H1 (cell line): ENCODE measurements at regions not wholly inside any gene's neighbourhood (a gene's known extent, or its start where the extent isn't known, plus 50 kb on each side); places are given as distances from the start of the nearest gene placed in this dataset.

Source experiments
- CTCF ChIA-PET: fragments of 300-600 bp; sonication (Branson Sonifier 250); formaldehyde crosslinking; loops from one replicate; lab custom pipeline; 2021; ENCODE audit not compliant: partially characterized antibody; lab: Charles Lee
- POLR2A ChIA-PET: fragments of 300-600 bp; sonication (Branson Sonifier 250); formaldehyde crosslinking; loops from one replicate; lab custom pipeline; 2021; ENCODE audit warnings: inconsistent platforms; ENCODE audit not compliant: partially characterized antibody; lab: Charles Lee
- DNase-seq, 2 experiments: peaks; one replicate each; pipeline versions ENCODE4 v3.0.0 to v3.0.0-alpha.2; 2010 to 2022; ENCODE audit warnings: low spot score in 2 of 2, low read depth in 1 of 2, mixed read lengths in 1 of 2
- FAIRE-seq: peaks from 2 replicates; lab custom pipeline; 2011; peaks lifted over from hg19 to GRCh38; lab: Jason Lieb, UNC
- H2AFZ ChIP-seq: 2 replicates; pipeline ENCODE4 v1.8.1; 2012; ENCODE audit warnings: low read length, inconsistent platforms
- H2AK5ac ChIP-seq: 2 replicates; pipeline ENCODE4 v1.6.1; 2013; ENCODE audit warnings: low read depth, low read length
- H2BK120ac ChIP-seq: replicated peaks from 2 replicates; pipeline ENCODE3; 2013; ENCODE audit warnings: low read depth, low read length, inconsistent platforms
- H2BK12ac ChIP-seq: 2 replicates; pipeline ENCODE4 v1.6.1; 2013; ENCODE audit warnings: low read depth, low read length
- H2BK15ac ChIP-seq: 2 replicates; pipeline ENCODE4 v1.6.1; 2013; ENCODE audit warnings: low read length
- H2BK20ac ChIP-seq: 2 replicates; pipeline ENCODE4 v1.6.1; 2013; ENCODE audit warnings: low read length
- H2BK5ac ChIP-seq: 2 replicates; pipeline ENCODE4 v1.6.1; 2013; ENCODE audit warnings: low read depth, low read length
- H3K14ac ChIP-seq: 2 replicates; pipeline ENCODE4 v1.6.1; 2013; ENCODE audit warnings: inconsistent platforms; ENCODE audit not compliant: insufficient read length
- H3K18ac ChIP-seq: 2 replicates; pipeline ENCODE4 v1.6.1; 2013; ENCODE audit warnings: low read length; ENCODE audit errors: extremely low read depth
- H3K23ac ChIP-seq: 2 replicates; pipeline ENCODE4 v1.6.1; 2013; ENCODE audit warnings: inconsistent platforms; ENCODE audit not compliant: insufficient read length
- H3K23me2 ChIP-seq: 2 replicates; pipeline ENCODE4 v1.6.1; 2013; ENCODE audit warnings: low read depth, low read length
- H3K27ac ChIP-seq: 2 replicates; pipeline ENCODE4 v1.6.1; 2011; ENCODE audit warnings: low read depth, low read length, inconsistent platforms
- H3K27me3 ChIP-seq, 4 experiments: replicated peaks in 1 of 4; 1 replicate in 1 of 4; 2 replicates in 3 of 4; pipeline versions ENCODE4 v1.6.1 to v1.8.1; 2011 to 2013; ENCODE audit warnings: low read length in 3 of 4, mild to moderate bottlenecking in 3 of 4, inconsistent platforms in 2 of 4, mixed read lengths in 2 of 4, moderate library complexity in 1 of 4; ENCODE audit not compliant: control insufficient read depth in 3 of 4, insufficient read depth in 3 of 4; ENCODE audit errors: extremely low read depth in 1 of 4
- H3K36me3 ChIP-seq, 4 experiments: 2 replicates each; pipeline versions ENCODE4 v1.6.1 to v1.8.1; 2011 to 2013; ENCODE audit warnings: mild to moderate bottlenecking in 4 of 4, low read length in 3 of 4, moderate library complexity in 2 of 4, control low read depth in 1 of 4, inconsistent platforms in 1 of 4; ENCODE audit not compliant: insufficient read depth in 4 of 4, control insufficient read depth in 2 of 4
- H3K4ac ChIP-seq: replicated peaks from 2 replicates; pipeline ENCODE3; 2013; ENCODE audit warnings: low read length, low read depth, mixed read lengths, inconsistent platforms; ENCODE audit not compliant: insufficient read length
- H3K4me1 ChIP-seq, 4 experiments: replicated peaks in 1 of 4; 1 replicate in 1 of 4; 2 replicates in 3 of 4; pipeline versions ENCODE4 v1.6.1 to v1.8.1; 2011 to 2013; ENCODE audit warnings: low read length in 3 of 4, inconsistent platforms in 2 of 4, mixed read lengths in 1 of 4; ENCODE audit not compliant: insufficient read depth in 4 of 4, control insufficient read depth in 3 of 4
- H3K4me2 ChIP-seq, 2 experiments: 2 replicates each; pipeline versions ENCODE4 v1.6.1 to v1.8.1; 2011 to 2013; ENCODE audit warnings: low read depth in 2 of 2, low read length in 2 of 2, control low read depth in 1 of 2, inconsistent platforms in 1 of 2, mild to moderate bottlenecking in 1 of 2; ENCODE audit not compliant: insufficient read depth in 1 of 2
- H3K4me3 ChIP-seq, 4 experiments: fragments of 200-600, 300-600 bp in 1 of 4; sonication (generic), shearing (Covaris generic), sonication (Bioruptor Twin) in 1 of 4; 2 replicates each; pipeline versions ENCODE4 v1.5.1 to v1.8.1; 2011 to 2016; ENCODE audit warnings: low read length in 4 of 4, low read depth in 3 of 4, control low read depth in 2 of 4, inconsistent platforms in 2 of 4, mild to moderate bottlenecking in 2 of 4, mixed read lengths in 1 of 4, moderate library complexity in 1 of 4; ENCODE audit not compliant: insufficient read depth in 2 of 4; ENCODE audit errors: extremely low read depth in 1 of 4
- H3K56ac ChIP-seq: replicated peaks from 2 replicates; pipeline ENCODE3; 2013; ENCODE audit warnings: low read depth, mild to moderate bottlenecking, mixed read lengths, low read length, inconsistent platforms; ENCODE audit not compliant: insufficient read length
- H3K79me1 ChIP-seq: 2 replicates; pipeline ENCODE4 v1.6.1; 2013; ENCODE audit warnings: low read depth, low read length, control low read depth
- H3K79me2 ChIP-seq, 2 experiments: 2 replicates each; pipeline versions ENCODE4 v1.6.1 to v1.8.1; 2012 to 2013; ENCODE audit warnings: low read length in 2 of 2, mild to moderate bottlenecking in 2 of 2, inconsistent platforms in 1 of 2; ENCODE audit not compliant: insufficient read depth in 2 of 2, control insufficient read depth in 1 of 2
- H3K9ac ChIP-seq, 4 experiments: replicated peaks in 1 of 4; 1 replicate in 1 of 4; 2 replicates in 3 of 4; pipeline versions ENCODE4 v1.6.1 to v1.8.1; 2011 to 2013; ENCODE audit warnings: low read depth in 3 of 4, low read length in 3 of 4, control low read depth in 2 of 4, mild to moderate bottlenecking in 2 of 4, moderate library complexity in 2 of 4, inconsistent platforms in 1 of 4; ENCODE audit errors: extremely low read depth in 1 of 4
- H3K9me3 ChIP-seq, 2 experiments: 2 replicates each; pipeline versions ENCODE4 v1.6.1 to v1.8.1; 2012 to 2013; ENCODE audit warnings: mild to moderate bottlenecking in 2 of 2, moderate library complexity in 2 of 2, control low read depth in 1 of 2, inconsistent platforms in 1 of 2, low read depth in 1 of 2, low read length in 1 of 2, mixed read lengths in 1 of 2; ENCODE audit not compliant: insufficient read depth in 2 of 2
- H4K20me1 ChIP-seq, 2 experiments: replicated peaks in 1 of 2; 2 replicates each; pipeline versions ENCODE3 to v1.8.1; 2011 to 2013; ENCODE audit warnings: inconsistent platforms in 2 of 2, low read length in 2 of 2, mild to moderate bottlenecking in 1 of 2; ENCODE audit not compliant: insufficient read depth in 2 of 2, control insufficient read depth in 1 of 2
- H4K5ac ChIP-seq: 2 replicates; pipeline ENCODE4 v1.6.1; 2013; ENCODE audit warnings: low read length, low read depth, mixed read lengths, inconsistent platforms; ENCODE audit not compliant: insufficient read length
- H4K8ac ChIP-seq: 2 replicates; pipeline ENCODE4 v1.8.0; 2013; ENCODE audit warnings: mild to moderate bottlenecking, moderate library complexity, low read length, inconsistent platforms; ENCODE audit not compliant: insufficient read depth; ENCODE audit errors: extremely low read depth
- H4K91ac ChIP-seq: replicated peaks from 2 replicates; pipeline ENCODE3; 2013; ENCODE audit warnings: low read length, mixed read lengths, inconsistent platforms; ENCODE audit not compliant: insufficient read length
- CHD1 ChIP-seq: IDR thresholded peaks from 2 replicates; pipeline ENCODE4 v1.6.1; 2012; ENCODE audit warnings: low read depth, low read length, improper control_type of control experiment
- E2F6 ChIP-seq: IDR thresholded peaks from 2 replicates; pipeline ENCODE4 v1.6.1; 2012; ENCODE audit warnings: inconsistent platforms
- EZH2 ChIP-seq: fragments of 200-600 bp; sonication (generic); IDR thresholded peaks from 2 replicates; pipeline ENCODE4 v1.7.1; 2012; ENCODE audit warnings: low read depth, mild to moderate bottlenecking, moderate library complexity, low read length, inconsistent platforms; ENCODE audit not compliant: severe bottlenecking
- JUND ChIP-seq: IDR thresholded peaks from 2 replicates; pipeline ENCODE4 v1.6.1; 2011; ENCODE audit warnings: mild to moderate bottlenecking, improper control_type of control experiment, low read length
- NANOG ChIP-seq: IDR thresholded peaks from 2 replicates; pipeline ENCODE4 v1.6.1; 2011; ENCODE audit warnings: low read length, low read depth, mild to moderate bottlenecking, inconsistent platforms; ENCODE audit not compliant: insufficient read depth, poor library complexity, severe bottlenecking
- PHF8 ChIP-seq: fragments of 200-600 bp; sonication (generic); conservative IDR thresholded peaks from 2 replicates; pipeline ENCODE4 v1.7.1; 2012; ENCODE audit warnings: low read depth, mild to moderate bottlenecking, inconsistent platforms, low read length, moderate library complexity
- RNF2 ChIP-seq: fragments of 200-900, 300-1000 bp; sonication (generic); IDR thresholded peaks from 2 replicates; pipeline ENCODE4 v1.7.1; 2016; ENCODE audit warnings: borderline replicate concordance, low read depth, mild to moderate bottlenecking, antibody characterized with exemption, low read length; ENCODE audit not compliant: poor library complexity, severe bottlenecking; ENCODE audit errors: missing control alignments
- SIN3A ChIP-seq, 2 experiments: IDR thresholded peaks in 1 of 2; conservative IDR thresholded peaks in 1 of 2; 2 replicates each; pipeline ENCODE4 v1.6.1; 2011 to 2012; ENCODE audit warnings: low read length in 2 of 2, improper control_type of control experiment in 1 of 2, low read depth in 1 of 2, mild to moderate bottlenecking in 1 of 2
- USF2 ChIP-seq: IDR thresholded peaks from 2 replicates; pipeline ENCODE4 v1.6.1; 2011; ENCODE audit warnings: low read length, improper control_type of control experiment
- WGBS, 2 experiments: shearing (Covaris generic) in 1 of 2; methylation state at CpG; one replicate each; pipeline versions ENCODE4 v1.1.6 to v1.1.7; 2013 to 2015; ENCODE audit warnings: low lambda C conversion rate in 2 of 2, mixed read lengths in 2 of 2, inconsistent platforms in 1 of 2, low coverage in 1 of 2, missing lambda C conversion rate in 1 of 2; ENCODE audit not compliant: insufficient replicate concordance in 2 of 2, insufficient coverage in 1 of 2, insufficient read length in 1 of 2; ENCODE audit errors: extremely low coverage in 1 of 2, missing lambda C conversion rate in 1 of 2; 5-methylcytosine and 5-hydroxymethylcytosine counted together

- ChIA-PET POLR2A (no interaction called here), CTCF (interaction anchor here (1.2 to 2.2 kb wide), 3 partner anchors 9 to 48 kb away, joined by 3 to 9 read pairs (median 3); no protein-coding TSS in a partner anchor)
- peaks cover 5 to 27% (median 11%) of the 10 kb centered on the region in 4 experiments; a peak in 5 of 7 replicates for H3K27me3 ChIP-seq
- no peaks in the 10 kb centered on the region for H4K20me1 ChIP-seq
- no peaks in the 10 kb centered on the region for H3K23me2 ChIP-seq
- H3K79me1 ChIP-seq: no peaks in the 10 kb centered on the region
- FAIRE-seq (no peak), DNase-seq (no peak)
- H4K91ac ChIP-seq: no peak overlapping the region
- no peak overlapping the region for H4K5ac ChIP-seq
- no peak overlapping the region for H2BK5ac ChIP-seq
- no peaks in the 10 kb centered on the region for H3K9me3 ChIP-seq
- no peak overlapping the region for H3K4me2 ChIP-seq
- no peaks in the 10 kb centered on the region for H3K36me3 ChIP-seq
- no peak overlapping the region for H3K4me3 ChIP-seq
- no peak overlapping the region for H3K18ac ChIP-seq
- H3K4me1 ChIP-seq: peaks cover 0 to 5% (median 2%) of the 10 kb centered on the region in 4 experiments; a peak in 2 of 7 replicates
- H2BK15ac ChIP-seq: no peak overlapping the region
- no peak overlapping the region for H3K4ac ChIP-seq
- no peak overlapping the region for H2BK12ac ChIP-seq
- H3K14ac ChIP-seq: no peak overlapping the region
- H3K27ac ChIP-seq: no peak overlapping the region
- H2BK120ac ChIP-seq: no peak overlapping the region
- H3K9ac ChIP-seq: no peak overlapping the region
- H2AFZ ChIP-seq: no peak overlapping the region
- no peak overlapping the region for H4K8ac ChIP-seq
- no peak overlapping the region for H3K23ac ChIP-seq
- H2AK5ac ChIP-seq: no peak overlapping the region
- no peak overlapping the region for H3K56ac ChIP-seq
- H3K79me2 ChIP-seq: no peaks in the 10 kb centered on the region
- TF ChIP-seq SIN3A (conservative IDR thresholded peaks at IDR 0.05 in 1 of 2, IDR thresholded peaks at IDR 0.05 in 1 of 2; ENCODE audit: low read depth in 1 of 2, low read length in 2 of 2): no peak
- TF ChIP-seq PHF8: no peak
- TF ChIP-seq E2F6: no peak
- TF ChIP-seq RNF2: no peak
- TF ChIP-seq EZH2: no peak
- TF ChIP-seq CHD1: no peak
- TF ChIP-seq USF2: no peak
- TF ChIP-seq NANOG: no peak
- TF ChIP-seq JUND: no peak
- no peak overlapping the region for H2BK20ac ChIP-seq
- 91% methylated on average over 5 of the region's 5 CpGs; no CpG with 5 or more reads in 1 of the 2 experiments for WGBS, 2 experiments
Observed at GRCh38 chr12:108037960-108038359, 91.1 kb upstream of the WSCD2 start.
